ENCODE measurements at regions not wholly inside any gene's neighbourhood (a gene's known extent, or its start where the extent isn't known, plus 50 kb on each side); places are given as distances from the start of the nearest gene placed in this dataset.

DNA sequence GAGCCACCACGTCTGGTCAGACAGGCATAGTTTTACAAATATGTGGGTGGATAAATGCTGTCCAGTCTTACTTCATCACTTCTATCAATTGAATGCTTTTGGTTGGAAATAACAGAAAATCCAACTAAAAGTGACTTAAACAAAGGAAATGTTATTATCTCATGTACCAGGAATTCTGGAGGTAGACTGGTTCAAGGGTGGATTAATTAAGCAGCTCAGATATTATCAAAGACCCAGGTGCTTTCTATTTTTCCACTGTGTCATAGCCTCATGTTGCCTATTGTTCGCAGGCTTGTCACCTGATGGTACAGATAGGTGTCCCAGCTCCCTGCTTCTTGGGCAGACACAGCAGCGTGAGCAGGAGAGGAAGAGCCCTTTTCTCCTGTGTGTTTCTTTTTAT, 156.1 kb upstream of the CTBP2 start:
- Histone ChIP-seq H3K4me1 (ENCODE audit: control insufficient read depth in 2 of 2, insufficient read depth in 2 of 2, low read length in 2 of 2) (no peaks in the 10 kb centered on the region), H3K27me3 (replicated peaks in 1 of 4; ENCODE audit: control extremely low read depth in 1 of 4, control insufficient read depth in 3 of 4, insufficient read depth in 4 of 4, low read length in 3 of 4) (no peaks in the 10 kb centered on the region), H3K27ac (ENCODE audit: low read length in 2 of 2) (no peak overlapping the region), H3K4me2 (replicated peaks; ENCODE audit: low read depth, low read length, poor library complexity, severe bottlenecking) (no peak overlapping the region), H4K20me1 (ENCODE audit: control insufficient read depth, insufficient read depth, low read length, poor library complexity, severe bottlenecking) (no peaks in the 10 kb centered on the region), H3K9ac (ENCODE audit: low read length) (no peak overlapping the region), H2AFZ (ENCODE audit: insufficient read depth, low read depth, low read length, poor library complexity, severe bottlenecking) (no peak overlapping the region), H3K9me3 (ENCODE audit: control extremely low read depth in 1 of 3, control insufficient read depth in 2 of 3, insufficient read depth in 1 of 3, low read length in 2 of 3) (no peaks in the 10 kb centered on the region), H3K36me3 (replicated peaks in 1 of 2; ENCODE audit: control extremely low read depth in 1 of 2, control insufficient read depth in 1 of 2, extremely low read depth in 1 of 2, insufficient read depth in 2 of 2, low read length in 1 of 2) (no peaks in the 10 kb centered on the region), H3K79me2 (ENCODE audit: control insufficient read depth, insufficient read depth, low read length) (no peaks in the 10 kb centered on the region), H3K4me3 (ENCODE audit: control extremely low read depth in 1 of 5, extremely low read depth in 1 of 5, insufficient read depth in 1 of 5, low read depth in 2 of 5, low read length in 4 of 5) (no peak overlapping the region)
- H3K4me3 Mint-ChIP-seq, result no peak overlapping the region
- H3K9me3 Mint-ChIP-seq (ENCODE audit: insufficient read depth), result peaks cover 6% of the 10 kb centered on the region
- H3K27ac Mint-ChIP-seq, result no peak overlapping the region
- WGBS (ENCODE audit: insufficient coverage), result 100% methylated on average over 1 of the region's 3 CpGs
- CTCF ChIA-PET, result no interaction called here
- no peaks in the 10 kb centered on the region for H3K27me3 Mint-ChIP-seq
- no peak for DNase-seq
- no peak for ATAC-seq (ENCODE audit: low read depth)
- no peaks in the 10 kb centered on the region for H3K4me1 Mint-ChIP-seq
- no peak for TF ChIP-seq EZH2 (IDR thresholded peaks at IDR 0.05; ENCODE audit: borderline replicate concordance, insufficient read depth, low read depth, low read length, poor library complexity, severe bottlenecking)
- TF ChIP-seq, protein P1, sequence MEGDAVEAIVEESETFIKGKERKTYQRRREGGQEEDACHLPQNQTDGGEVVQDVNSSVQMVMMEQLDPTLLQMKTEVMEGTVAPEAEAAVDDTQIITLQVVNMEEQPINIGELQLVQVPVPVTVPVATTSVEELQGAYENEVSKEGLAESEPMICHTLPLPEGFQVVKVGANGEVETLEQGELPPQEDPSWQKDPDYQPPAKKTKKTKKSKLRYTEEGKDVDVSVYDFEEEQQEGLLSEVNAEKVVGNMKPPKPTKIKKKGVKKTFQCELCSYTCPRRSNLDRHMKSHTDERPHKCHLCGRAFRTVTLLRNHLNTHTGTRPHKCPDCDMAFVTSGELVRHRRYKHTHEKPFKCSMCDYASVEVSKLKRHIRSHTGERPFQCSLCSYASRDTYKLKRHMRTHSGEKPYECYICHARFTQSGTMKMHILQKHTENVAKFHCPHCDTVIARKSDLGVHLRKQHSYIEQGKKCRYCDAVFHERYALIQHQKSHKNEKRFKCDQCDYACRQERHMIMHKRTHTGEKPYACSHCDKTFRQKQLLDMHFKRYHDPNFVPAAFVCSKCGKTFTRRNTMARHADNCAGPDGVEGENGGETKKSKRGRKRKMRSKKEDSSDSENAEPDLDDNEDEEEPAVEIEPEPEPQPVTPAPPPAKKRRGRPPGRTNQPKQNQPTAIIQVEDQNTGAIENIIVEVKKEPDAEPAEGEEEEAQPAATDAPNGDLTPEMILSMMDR (IDR thresholded peaks at IDR 0.05), result no peak
- POLR2A ChIA-PET, result no interaction called here
- intact Hi-C loops (cut with micrococcal nuclease), result no loop called here

DNA sequence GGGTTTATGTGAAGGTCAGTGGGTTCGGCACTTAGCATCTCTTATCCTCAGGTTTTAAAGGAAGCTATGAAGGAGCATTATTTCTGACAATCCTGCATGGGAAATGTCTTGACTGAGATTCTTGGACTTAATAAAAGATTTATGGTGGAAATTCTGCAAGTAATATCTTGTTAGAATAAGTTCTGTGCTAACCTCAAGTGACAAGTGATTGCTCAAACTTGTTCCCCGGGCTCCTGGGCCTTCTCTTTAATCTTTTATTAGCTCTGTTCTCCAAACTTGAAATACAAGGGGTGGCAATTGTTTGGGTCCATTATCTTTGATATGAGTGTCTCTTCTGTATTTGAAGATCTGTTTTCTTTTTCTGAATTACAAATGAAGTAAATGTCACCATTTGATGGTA, 140.6 kb upstream of the CTBP2 start:
- no peaks in the 10 kb centered on the region for H3K36me3 ChIP-seq (replicated peaks in 1 of 2; ENCODE audit: control extremely low read depth in 1 of 2, control insufficient read depth in 1 of 2, extremely low read depth in 1 of 2, insufficient read depth in 2 of 2, low read length in 1 of 2)
- Mint-ChIP-seq H3K9me3 (ENCODE audit: insufficient read depth) (no peaks in the 10 kb centered on the region), H3K27ac (no peak overlapping the region), H3K27me3 (peaks cover 10% of the 10 kb centered on the region), H3K4me1 (no peaks in the 10 kb centered on the region), H3K4me3 (no peak overlapping the region)
- intact Hi-C loops (cut with micrococcal nuclease), result no loop called here
- WGBS (ENCODE audit: insufficient coverage), result 80% methylated on average over 1 of the region's 2 CpGs
- DNase-seq (no peak), ATAC-seq (ENCODE audit: low read depth) (no peak)
- POLR2A ChIA-PET, result no interaction called here
- no peak overlapping the region for H3K9ac ChIP-seq (ENCODE audit: low read length)
- H3K4me2 ChIP-seq (replicated peaks; ENCODE audit: low read depth, low read length, poor library complexity, severe bottlenecking), result no peak overlapping the region
- no peaks in the 10 kb centered on the region for H3K4me1 ChIP-seq (ENCODE audit: control insufficient read depth in 2 of 2, insufficient read depth in 2 of 2, low read length in 2 of 2)
- CTCF ChIA-PET, result no interaction called here
- TF ChIP-seq, protein P1 (IDR thresholded peaks at IDR 0.05), result no peak
- no peak for TF ChIP-seq EZH2 (IDR thresholded peaks at IDR 0.05; ENCODE audit: borderline replicate concordance, insufficient read depth, low read depth, low read length, poor library complexity, severe bottlenecking)
- H3K27ac ChIP-seq (ENCODE audit: low read length in 2 of 2), result no peak overlapping the region
- H3K27me3 ChIP-seq (replicated peaks in 1 of 4; ENCODE audit: control extremely low read depth in 1 of 4, control insufficient read depth in 3 of 4, insufficient read depth in 4 of 4, low read length in 3 of 4), result peaks cover 0 to 5% (median 0%) of the 10 kb centered on the region in 4 experiments
- no peak overlapping the region for H2AFZ ChIP-seq (ENCODE audit: insufficient read depth, low read depth, low read length, poor library complexity, severe bottlenecking)
- H3K9me3 ChIP-seq (ENCODE audit: control extremely low read depth in 1 of 3, control insufficient read depth in 2 of 3, insufficient read depth in 1 of 3, low read length in 2 of 3), result peaks cover 0 to 2% (median 0%) of the 10 kb centered on the region in 3 donors
- no peak overlapping the region for H3K4me3 ChIP-seq (ENCODE audit: control extremely low read depth in 1 of 5, extremely low read depth in 1 of 5, insufficient read depth in 1 of 5, low read depth in 2 of 5, low read length in 4 of 5)
- no peaks in the 10 kb centered on the region for H3K79me2 ChIP-seq (ENCODE audit: control insufficient read depth, insufficient read depth, low read length)
- no peaks in the 10 kb centered on the region for H4K20me1 ChIP-seq (ENCODE audit: control insufficient read depth, insufficient read depth, low read length, poor library complexity, severe bottlenecking)

Data from B cell (primary cell).